ENCODE measurements at regions not wholly inside any gene's neighbourhood (a gene's known extent, or its start where the extent isn't known, plus 50 kb on each side); places are given as distances from the start of the nearest gene placed in this dataset.

- no peak for TF ChIP-seq EZH2 (IDR thresholded peaks at IDR 0.05; ENCODE audit: insufficient read depth, low read length)
- no peak for TF ChIP-seq CTCF (IDR thresholded peaks at IDR 0.05; ENCODE audit: insufficient read depth, low read depth, low read length)
Measured at GRCh38 chr5:145589063-145589462, 246.1 kb downstream of the PRELID2 start.

All from astrocyte (in vitro differentiated cells and primary cell).